ENCODE measurements at regions not wholly inside any gene's neighbourhood (a gene's known extent, or its start where the extent isn't known, plus 50 kb on each side); places are given as distances from the start of the nearest gene placed in this dataset.

GRCh38 chr6:144844596-144844995 lies 559.5 kb downstream of the UTRN start:
- 83 to 85% methylated on average over 2 to 3 of the region's 3 CpGs for WGBS, 2 donors (ENCODE audit: low coverage in 1 of 2)
- Histone ChIP-seq H3K27ac (no peak overlapping the region), H3K27me3 (no peaks in the 10 kb centered on the region), H3K4me3 (no peak overlapping the region), H3K4me1 (no peaks in the 10 kb centered on the region), H3K9me3 (no peaks in the 10 kb centered on the region), H3K36me3 (peaks cover 4 to 60% of the 10 kb centered on the region in 2 donors)
- ATAC-seq: no peak
- TF ChIP-seq EP300 (IDR thresholded peaks at IDR 0.05) (no peak), POLR2AphosphoS5 (IDR thresholded peaks at IDR 0.05) (no peak), POLR2A (IDR thresholded peaks at IDR 0.05) (no peak), CTCF (IDR thresholded peaks at IDR 0.05) (no peak)

GRCh38 chr6:144845186-144845585 lies 560.1 kb downstream of the UTRN start:
- H3K36me3 ChIP-seq: peaks cover 4 to 60% of the 10 kb centered on the region in 2 donors
- no peak overlapping the region for H3K4me3 ChIP-seq
- TF ChIP-seq CTCF (IDR thresholded peaks at IDR 0.05): no peak
- no peak for TF ChIP-seq POLR2A (IDR thresholded peaks at IDR 0.05)
- no peak for TF ChIP-seq POLR2AphosphoS5 (IDR thresholded peaks at IDR 0.05)
- no peak for TF ChIP-seq EP300 (IDR thresholded peaks at IDR 0.05)
- no peak overlapping the region for H3K27ac ChIP-seq
- H3K9me3 ChIP-seq: no peaks in the 10 kb centered on the region
- no peak for ATAC-seq
- no peaks in the 10 kb centered on the region for H3K4me1 ChIP-seq
- no peaks in the 10 kb centered on the region for H3K27me3 ChIP-seq

DNA sequence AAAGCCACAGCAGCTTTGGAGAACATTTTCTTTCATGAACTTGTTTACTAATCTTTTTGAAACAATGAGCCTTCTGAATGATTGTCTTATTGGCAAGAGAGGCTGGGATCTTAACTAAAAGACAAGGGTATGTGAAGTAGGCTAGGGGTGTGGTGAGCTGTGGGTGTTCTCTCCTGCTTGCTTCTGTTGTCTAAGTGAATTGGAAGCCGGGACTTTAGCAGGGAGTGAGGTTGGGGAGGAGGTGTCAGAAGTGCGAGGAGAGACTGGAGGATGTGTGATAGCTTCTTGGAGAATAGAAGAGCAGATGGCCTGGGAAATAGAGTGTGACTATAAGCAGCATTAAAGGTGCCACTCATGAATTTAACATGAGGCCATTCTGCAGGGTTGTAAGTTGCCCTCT lies 562.8 kb downstream of the UTRN start:
- no peak overlapping the region for H3K4me3 ChIP-seq
- no peak overlapping the region for H3K27ac ChIP-seq
- TF ChIP-seq POLR2AphosphoS5 (IDR thresholded peaks at IDR 0.05): no peak
- TF ChIP-seq EP300 (IDR thresholded peaks at IDR 0.05): no peak
- no peak for TF ChIP-seq CTCF (IDR thresholded peaks at IDR 0.05)
- no peak for TF ChIP-seq POLR2A (IDR thresholded peaks at IDR 0.05)
- H3K9me3 ChIP-seq: no peaks in the 10 kb centered on the region
- 86 to 93% methylated on average over 2 of the region's 2 CpGs for WGBS, 2 donors (ENCODE audit: low coverage in 1 of 2)
- H3K36me3 ChIP-seq: peaks cover 0 to 48% of the 10 kb centered on the region in 2 donors
- H3K4me1 ChIP-seq: no peaks in the 10 kb centered on the region
- ATAC-seq: no peak
- H3K27me3 ChIP-seq: no peaks in the 10 kb centered on the region

GRCh38 chr6:144849920-144850319 lies 564.8 kb downstream of the UTRN start:
- no peak for ATAC-seq
- TF ChIP-seq CTCF (IDR thresholded peaks at IDR 0.05) (no peak), POLR2A (IDR thresholded peaks at IDR 0.05) (no peak), POLR2AphosphoS5 (IDR thresholded peaks at IDR 0.05) (no peak), EP300 (IDR thresholded peaks at IDR 0.05) (no peak)
- 78 to 100% methylated on average over 1 to 2 of the region's 2 CpGs for WGBS, 2 donors (ENCODE audit: low coverage in 1 of 2)
- Histone ChIP-seq H3K27me3 (no peaks in the 10 kb centered on the region), H3K36me3 (peaks cover 0 to 43% of the 10 kb centered on the region in 2 donors), H3K9me3 (no peaks in the 10 kb centered on the region), H3K27ac (no peak overlapping the region), H3K4me1 (no peaks in the 10 kb centered on the region), H3K4me3 (no peak overlapping the region)

GRCh38 chr6:144853603-144854002 lies 568.5 kb downstream of the UTRN start:
- ATAC-seq: no peak
- 77 to 87% methylated on average over 3 to 4 of the region's 4 CpGs for WGBS, 2 donors (ENCODE audit: low coverage in 1 of 2)
- no peaks in the 10 kb centered on the region for H3K4me1 ChIP-seq

More at GRCh38 chr6:144853603-144854002, 568.5 kb downstream of the UTRN start:
- H3K4me3 ChIP-seq: no peak overlapping the region
- H3K9me3 ChIP-seq: no peaks in the 10 kb centered on the region
- H3K36me3 ChIP-seq: peaks cover 0 to 29% of the 10 kb centered on the region in 2 donors
- H3K27me3 ChIP-seq: no peaks in the 10 kb centered on the region
- no peak for TF ChIP-seq POLR2A (IDR thresholded peaks at IDR 0.05)
- no peak overlapping the region for H3K27ac ChIP-seq

Measured in gastroesophageal sphincter (tissue), 4 donors.